ENCODE measurements at regions not wholly inside any gene's neighbourhood (a gene's known extent, or its start where the extent isn't known, plus 50 kb on each side); places are given as distances from the start of the nearest gene placed in this dataset.

- Histone ChIP-seq H3K27me3 (no peaks in the 10 kb centered on the region), H3K36me3 (no peaks in the 10 kb centered on the region), H3K4me1 (no peaks in the 10 kb centered on the region), H3K4me3 (no peak overlapping the region), H3K9me3 (no peaks in the 10 kb centered on the region), H3K27ac (replicated peaks in 1 of 4) (no peak overlapping the region)
- TF ChIP-seq, protein P1, sequence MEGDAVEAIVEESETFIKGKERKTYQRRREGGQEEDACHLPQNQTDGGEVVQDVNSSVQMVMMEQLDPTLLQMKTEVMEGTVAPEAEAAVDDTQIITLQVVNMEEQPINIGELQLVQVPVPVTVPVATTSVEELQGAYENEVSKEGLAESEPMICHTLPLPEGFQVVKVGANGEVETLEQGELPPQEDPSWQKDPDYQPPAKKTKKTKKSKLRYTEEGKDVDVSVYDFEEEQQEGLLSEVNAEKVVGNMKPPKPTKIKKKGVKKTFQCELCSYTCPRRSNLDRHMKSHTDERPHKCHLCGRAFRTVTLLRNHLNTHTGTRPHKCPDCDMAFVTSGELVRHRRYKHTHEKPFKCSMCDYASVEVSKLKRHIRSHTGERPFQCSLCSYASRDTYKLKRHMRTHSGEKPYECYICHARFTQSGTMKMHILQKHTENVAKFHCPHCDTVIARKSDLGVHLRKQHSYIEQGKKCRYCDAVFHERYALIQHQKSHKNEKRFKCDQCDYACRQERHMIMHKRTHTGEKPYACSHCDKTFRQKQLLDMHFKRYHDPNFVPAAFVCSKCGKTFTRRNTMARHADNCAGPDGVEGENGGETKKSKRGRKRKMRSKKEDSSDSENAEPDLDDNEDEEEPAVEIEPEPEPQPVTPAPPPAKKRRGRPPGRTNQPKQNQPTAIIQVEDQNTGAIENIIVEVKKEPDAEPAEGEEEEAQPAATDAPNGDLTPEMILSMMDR (IDR thresholded peaks at IDR 0.05) = no peak
- TF ChIP-seq POLR2AphosphoS5 (IDR thresholded peaks at IDR 0.05) (no peak), EP300 (IDR thresholded peaks at IDR 0.05) (no peak), POLR2A (IDR thresholded peaks at IDR 0.05; ENCODE audit: low read depth) (no peak)
- WGBS = 80% methylated on average over 3 of the region's 3 CpGs
- intact Hi-C loops (cut with DNase I) = no loop called here
- no peak for DNase-seq (ENCODE audit: extremely low spot score)
Measured at GRCh38 chr13:55302568-55302967, 1838.2 kb upstream of the PRR20A start.

GRCh38 chr13:55307909-55308308 lies 1832.8 kb upstream of the PRR20A start:
- Histone ChIP-seq H3K27ac (replicated peaks in 1 of 4) (no peak overlapping the region), H3K9me3 (no peaks in the 10 kb centered on the region), H3K27me3 (no peaks in the 10 kb centered on the region), H3K4me1 (no peaks in the 10 kb centered on the region), H3K36me3 (no peaks in the 10 kb centered on the region), H3K4me3 (no peak overlapping the region)
- intact Hi-C loops (cut with DNase I) = no loop called here
- 65% methylated on average over 3 of the region's 3 CpGs for WGBS
- no peak for DNase-seq (ENCODE audit: extremely low spot score)
- TF ChIP-seq POLR2AphosphoS5 (IDR thresholded peaks at IDR 0.05) (no peak), POLR2A (IDR thresholded peaks at IDR 0.05; ENCODE audit: low read depth) (no peak), EP300 (IDR thresholded peaks at IDR 0.05) (no peak)
- TF ChIP-seq, protein P1 (IDR thresholded peaks at IDR 0.05) = no peak

GRCh38 chr13:55341891-55342290 lies 1798.8 kb upstream of the PRR20A start:
- intact Hi-C loops (cut with DNase I) = no loop called here
- DNase-seq (ENCODE audit: extremely low spot score) = no peak
- TF ChIP-seq EP300 (IDR thresholded peaks at IDR 0.05) (no peak), POLR2A (IDR thresholded peaks at IDR 0.05; ENCODE audit: low read depth) (no peak), POLR2AphosphoS5 (IDR thresholded peaks at IDR 0.05) (no peak)
- TF ChIP-seq, protein P1 (IDR thresholded peaks at IDR 0.05) = no peak
- peaks cover 0 to 3% (median 0%) of the 10 kb centered on the region in 4 donors for H3K9me3 ChIP-seq
- H3K36me3 ChIP-seq = no peaks in the 10 kb centered on the region
- H3K27me3 ChIP-seq = peaks cover 0 to 5% (median 0%) of the 10 kb centered on the region in 4 donors
- 84% methylated on average over 3 of the region's 3 CpGs for WGBS
- no peak overlapping the region for H3K4me3 ChIP-seq
- H3K27ac ChIP-seq (replicated peaks in 1 of 4) = no peak overlapping the region
- no peaks in the 10 kb centered on the region for H3K4me1 ChIP-seq

GRCh38 chr13:55345224-55345623 lies 1795.5 kb upstream of the PRR20A start:
- H3K27ac ChIP-seq (replicated peaks in 1 of 4) = no peak overlapping the region
- no peaks in the 10 kb centered on the region for H3K36me3 ChIP-seq
- no peak overlapping the region for H3K4me3 ChIP-seq
- no peak for TF ChIP-seq EP300 (IDR thresholded peaks at IDR 0.05)
- no peak for TF ChIP-seq POLR2AphosphoS5 (IDR thresholded peaks at IDR 0.05)
- TF ChIP-seq, protein P1 (IDR thresholded peaks at IDR 0.05) = no peak
- no peak for TF ChIP-seq POLR2A (IDR thresholded peaks at IDR 0.05; ENCODE audit: low read depth)
- no peaks in the 10 kb centered on the region for H3K4me1 ChIP-seq
- H3K9me3 ChIP-seq = peaks cover 0 to 3% (median 0%) of the 10 kb centered on the region in 4 donors
- 87% methylated on average over 4 of the region's 4 CpGs for WGBS
- peaks cover 0 to 5% (median 0%) of the 10 kb centered on the region in 4 donors for H3K27me3 ChIP-seq
- no peak for DNase-seq (ENCODE audit: extremely low spot score)
- intact Hi-C loops (cut with DNase I) = no loop called here

DNA sequence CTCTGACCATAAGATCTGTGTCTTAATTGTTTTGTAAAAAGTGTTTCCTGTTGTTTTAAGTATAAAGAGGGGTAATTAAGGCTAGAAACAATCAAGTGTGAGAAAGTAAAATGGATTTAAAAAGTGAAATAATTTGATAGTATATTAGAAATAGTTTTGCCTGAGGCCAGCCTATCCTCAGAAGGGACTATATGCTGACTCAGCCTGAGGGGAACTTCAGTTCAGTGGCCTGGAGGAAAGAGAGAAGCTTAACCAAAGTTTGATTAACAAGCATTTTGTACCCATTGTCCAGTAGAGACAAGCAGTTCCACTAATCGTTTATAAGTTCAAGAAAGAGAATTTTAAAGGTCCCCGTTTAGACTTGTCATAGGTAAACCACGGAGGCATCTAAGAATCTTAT lies 1793.2 kb upstream of the PRR20A start:
- 90% methylated on average over 3 of the region's 3 CpGs for WGBS
- Histone ChIP-seq H3K9me3 (no peaks in the 10 kb centered on the region), H3K27me3 (no peaks in the 10 kb centered on the region), H3K27ac (replicated peaks in 1 of 4) (no peak overlapping the region), H3K4me3 (no peak overlapping the region), H3K36me3 (no peaks in the 10 kb centered on the region), H3K4me1 (no peaks in the 10 kb centered on the region)
- DNase-seq (ENCODE audit: extremely low spot score) = no peak
- no peak for TF ChIP-seq EP300 (IDR thresholded peaks at IDR 0.05)
- TF ChIP-seq POLR2A (IDR thresholded peaks at IDR 0.05; ENCODE audit: low read depth) = no peak
- no peak for TF ChIP-seq POLR2AphosphoS5 (IDR thresholded peaks at IDR 0.05)
- intact Hi-C loops (cut with DNase I) = no loop called here

All from esophagus muscularis mucosa (tissue), 4 donors.